Activated naive CD8-positive, alpha-beta T cell (primary cell): ENCODE measurements at regions not wholly inside any gene's neighbourhood (a gene's known extent, or its start where the extent isn't known, plus 50 kb on each side); places are given as distances from the start of the nearest gene placed in this dataset.

Experiments used
- H3K27ac Mint-ChIP-seq: one replicate; pipeline ENCODE4 v1.8.0; 2021; ENCODE audit warnings: mixed read lengths
- H3K27me3 Mint-ChIP-seq: one replicate; pipeline ENCODE4 v1.8.0; 2021; ENCODE audit warnings: mixed read lengths
- H3K36me3 Mint-ChIP-seq: one replicate; pipeline ENCODE4 v1.8.0; 2021; ENCODE audit warnings: mixed read lengths
- H3K4me1 Mint-ChIP-seq: one replicate; pipeline ENCODE4 v1.8.0; 2021; ENCODE audit warnings: low read depth, mixed read lengths
- H3K4me3 Mint-ChIP-seq: one replicate; pipeline ENCODE4 v1.8.0; 2021; ENCODE audit warnings: mild to moderate bottlenecking, mixed read lengths
- H3K9me3 Mint-ChIP-seq: one replicate; pipeline ENCODE4 v1.8.0; 2021; ENCODE audit warnings: low read depth, mixed read lengths

DNA sequence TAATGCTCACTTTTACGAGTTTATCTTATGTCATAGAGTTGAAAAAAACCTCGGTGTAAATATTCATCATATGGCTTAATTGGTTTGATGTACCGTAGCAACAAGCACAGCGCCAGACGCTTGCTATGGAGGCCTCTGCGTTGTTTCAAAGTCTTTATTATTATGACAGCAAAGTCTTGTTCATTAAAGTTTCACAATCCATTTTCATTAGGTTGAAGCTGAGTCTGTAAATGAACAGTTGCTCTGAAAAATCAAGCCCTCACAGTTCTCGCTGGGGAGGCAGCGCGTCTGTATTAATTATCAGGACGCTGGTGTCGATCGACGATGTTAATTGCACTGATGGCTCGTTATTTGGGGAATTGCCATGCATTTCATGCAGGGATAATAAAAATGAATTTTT is 185.6 kb downstream of the INSC start:
- no peaks in the 10 kb centered on the region for H3K36me3 Mint-ChIP-seq
- no peak overlapping the region for H3K27ac Mint-ChIP-seq
- H3K9me3 Mint-ChIP-seq = no peaks in the 10 kb centered on the region
- H3K4me1 Mint-ChIP-seq = no peaks in the 10 kb centered on the region
- H3K4me3 Mint-ChIP-seq = no peak overlapping the region
- H3K27me3 Mint-ChIP-seq = no peaks in the 10 kb centered on the region

DNA sequence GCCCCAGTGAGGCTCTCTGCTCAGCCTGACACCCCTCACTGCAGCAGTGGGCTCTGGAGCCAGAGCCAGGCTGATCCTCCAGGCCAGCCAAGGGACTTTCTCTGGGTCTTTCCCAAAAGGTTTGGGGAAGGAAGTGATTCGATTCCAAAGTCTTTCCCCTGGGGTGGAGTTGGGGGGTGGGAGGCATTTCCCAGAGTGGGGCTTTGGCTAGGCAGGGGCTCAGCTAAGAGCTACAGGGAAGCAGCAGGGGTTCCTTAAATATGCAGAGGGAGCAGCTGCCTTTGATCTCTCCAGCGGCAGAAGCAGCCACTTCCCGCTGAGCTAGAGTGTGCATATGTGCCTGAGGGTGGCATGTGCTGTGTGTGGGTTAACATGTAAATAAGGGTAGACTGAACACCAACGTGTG is 192.9 kb downstream of the INSC start:
- Mint-ChIP-seq H3K27ac (no peak overlapping the region), H3K9me3 (no peaks in the 10 kb centered on the region), H3K27me3 (peaks cover 6% of the 10 kb centered on the region), H3K4me1 (no peaks in the 10 kb centered on the region), H3K4me3 (no peak overlapping the region), H3K36me3 (no peaks in the 10 kb centered on the region)

DNA sequence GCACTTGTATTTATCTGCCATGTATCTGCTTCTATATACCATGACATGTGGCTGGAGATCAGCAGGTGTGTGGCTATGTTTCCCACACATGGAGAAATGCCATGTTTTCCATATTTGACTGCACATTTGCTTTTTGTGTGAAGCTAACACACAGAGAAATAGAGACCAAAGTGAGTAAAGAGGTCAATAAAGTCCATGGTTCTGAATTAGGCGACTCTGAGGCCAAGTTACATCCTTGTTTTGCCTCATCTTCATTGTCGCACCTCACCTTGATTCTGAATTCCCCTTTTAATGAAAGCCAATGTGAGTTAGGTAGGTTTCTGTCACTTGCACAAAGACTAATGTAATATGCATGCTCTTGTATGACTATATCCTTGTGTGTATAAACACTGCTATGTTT is 194.1 kb downstream of the INSC start:
- Mint-ChIP-seq H3K4me1 (no peaks in the 10 kb centered on the region), H3K4me3 (no peak overlapping the region), H3K27me3 (peaks cover 8% of the 10 kb centered on the region), H3K9me3 (no peaks in the 10 kb centered on the region), H3K27ac (no peak overlapping the region), H3K36me3 (no peaks in the 10 kb centered on the region)

DNA sequence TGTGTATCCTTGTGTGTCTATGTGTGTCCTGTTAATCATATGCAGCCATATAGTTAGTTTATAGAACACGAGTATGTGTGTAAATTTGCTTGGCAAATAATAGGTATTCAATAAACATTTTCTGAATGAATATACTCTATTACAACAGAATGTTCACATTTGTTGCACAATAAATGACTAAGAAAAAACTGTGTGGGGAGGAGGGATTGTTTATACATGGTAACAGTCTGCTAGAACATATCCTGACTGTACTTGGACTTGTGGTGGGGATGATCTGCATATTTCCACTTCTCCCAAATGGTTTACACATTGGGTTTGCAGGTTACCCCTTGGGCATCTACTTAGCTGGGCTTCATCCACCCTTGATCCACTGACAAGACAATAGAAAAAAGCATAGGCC is 194.6 kb downstream of the INSC start:
- H3K36me3 Mint-ChIP-seq = no peaks in the 10 kb centered on the region
- H3K9me3 Mint-ChIP-seq = no peaks in the 10 kb centered on the region
- H3K27me3 Mint-ChIP-seq = peaks cover 8% of the 10 kb centered on the region
- no peak overlapping the region for H3K4me3 Mint-ChIP-seq
- H3K27ac Mint-ChIP-seq = no peak overlapping the region
- H3K4me1 Mint-ChIP-seq = no peaks in the 10 kb centered on the region

DNA sequence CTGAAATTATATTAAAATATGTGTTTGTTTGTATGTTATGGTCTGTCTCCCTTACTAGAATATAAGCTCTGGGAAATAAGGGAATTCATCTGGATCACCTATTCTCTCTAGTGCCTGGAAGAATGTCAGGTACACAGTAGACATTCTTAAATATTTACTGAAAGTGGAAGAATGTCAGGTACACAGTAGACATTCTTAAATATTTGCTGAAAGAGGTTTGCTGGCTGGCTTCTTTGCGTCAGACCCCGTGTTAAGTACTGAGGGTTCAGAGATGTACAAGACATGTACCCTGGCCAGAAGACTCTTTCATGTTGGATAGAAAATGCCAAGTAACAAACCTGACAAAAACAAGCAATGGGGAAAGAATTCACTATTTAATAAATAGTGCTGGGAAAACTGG is 199.1 kb downstream of the INSC start:
- H3K4me1 Mint-ChIP-seq = no peaks in the 10 kb centered on the region
- H3K9me3 Mint-ChIP-seq = no peaks in the 10 kb centered on the region
- H3K4me3 Mint-ChIP-seq = no peak overlapping the region
- no peak overlapping the region for H3K27ac Mint-ChIP-seq
- peaks cover 4% of the 10 kb centered on the region for H3K27me3 Mint-ChIP-seq
- H3K36me3 Mint-ChIP-seq = no peaks in the 10 kb centered on the region

DNA sequence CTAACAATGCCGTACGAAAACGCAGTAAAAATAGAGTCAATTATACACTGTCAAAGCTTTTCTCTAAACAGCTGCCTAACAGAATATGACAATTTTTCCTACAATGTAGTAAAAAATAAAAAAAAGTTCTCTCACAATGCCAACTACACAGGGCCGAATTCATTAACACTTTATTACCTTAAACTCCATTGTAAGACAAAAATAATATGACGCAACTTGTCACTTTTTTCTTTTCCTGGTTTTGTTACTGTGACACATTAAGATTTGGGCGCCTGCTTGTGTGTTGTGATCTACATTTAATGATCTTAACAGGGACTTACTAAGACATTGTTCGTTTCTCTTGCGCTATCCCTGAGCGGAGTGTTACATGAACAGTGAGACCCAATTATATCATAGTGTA is 204.1 kb downstream of the INSC start:
- H3K4me3 Mint-ChIP-seq = no peak overlapping the region
- H3K27me3 Mint-ChIP-seq = peaks cover 2% of the 10 kb centered on the region
- H3K4me1 Mint-ChIP-seq = no peaks in the 10 kb centered on the region
- H3K36me3 Mint-ChIP-seq = no peaks in the 10 kb centered on the region
- no peak overlapping the region for H3K27ac Mint-ChIP-seq
- no peaks in the 10 kb centered on the region for H3K9me3 Mint-ChIP-seq

DNA sequence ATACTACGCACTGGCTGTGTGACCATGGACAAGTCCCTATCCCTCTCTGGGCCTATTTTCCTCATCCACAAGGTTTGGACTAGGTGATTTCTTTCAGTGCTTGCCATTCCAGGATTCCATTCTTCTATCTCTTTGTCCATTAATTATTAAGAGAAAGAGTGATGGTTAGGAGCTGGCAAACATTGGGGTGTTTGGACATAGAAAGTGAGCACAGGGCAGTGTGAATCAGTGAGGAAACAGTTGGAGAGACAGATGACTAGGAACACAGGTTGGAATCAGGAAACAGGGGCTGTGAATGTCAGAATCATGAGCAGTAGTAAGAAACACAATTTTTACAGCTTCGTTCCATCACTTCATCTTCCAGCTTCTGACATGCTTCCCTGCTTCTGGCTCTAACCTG is 211.8 kb downstream of the INSC start:
- no peaks in the 10 kb centered on the region for H3K36me3 Mint-ChIP-seq
- no peak overlapping the region for H3K4me3 Mint-ChIP-seq
- H3K27ac Mint-ChIP-seq = no peak overlapping the region
- H3K4me1 Mint-ChIP-seq = no peaks in the 10 kb centered on the region
- H3K27me3 Mint-ChIP-seq = peaks cover 4% of the 10 kb centered on the region
- no peaks in the 10 kb centered on the region for H3K9me3 Mint-ChIP-seq

DNA sequence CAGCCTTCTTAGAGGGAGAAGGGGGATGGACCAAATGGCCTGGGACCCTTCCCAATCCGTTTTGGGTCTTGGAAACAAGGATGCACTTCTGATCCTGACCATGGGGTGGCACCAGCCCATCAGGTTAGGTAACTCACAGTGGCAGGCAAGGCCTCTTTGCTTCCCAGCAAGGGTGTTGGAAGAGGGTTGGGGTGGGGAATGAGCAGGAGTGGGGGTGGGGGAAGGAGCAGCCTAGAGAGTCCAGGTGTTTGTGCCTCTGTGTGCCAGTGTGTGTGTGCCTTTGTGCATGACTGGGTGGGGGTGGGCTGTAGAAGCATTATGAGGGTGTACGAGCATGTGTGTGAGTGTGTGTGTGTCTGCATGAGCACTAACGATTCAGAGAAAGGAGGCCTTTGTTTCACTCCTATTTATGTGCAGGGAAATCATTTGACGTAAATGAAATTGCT is 213.1 kb downstream of the INSC start:
- Mint-ChIP-seq H3K9me3 (no peaks in the 10 kb centered on the region), H3K27me3 (peaks cover 4% of the 10 kb centered on the region), H3K36me3 (no peaks in the 10 kb centered on the region), H3K27ac (no peak overlapping the region), H3K4me1 (no peaks in the 10 kb centered on the region), H3K4me3 (no peak overlapping the region)

DNA sequence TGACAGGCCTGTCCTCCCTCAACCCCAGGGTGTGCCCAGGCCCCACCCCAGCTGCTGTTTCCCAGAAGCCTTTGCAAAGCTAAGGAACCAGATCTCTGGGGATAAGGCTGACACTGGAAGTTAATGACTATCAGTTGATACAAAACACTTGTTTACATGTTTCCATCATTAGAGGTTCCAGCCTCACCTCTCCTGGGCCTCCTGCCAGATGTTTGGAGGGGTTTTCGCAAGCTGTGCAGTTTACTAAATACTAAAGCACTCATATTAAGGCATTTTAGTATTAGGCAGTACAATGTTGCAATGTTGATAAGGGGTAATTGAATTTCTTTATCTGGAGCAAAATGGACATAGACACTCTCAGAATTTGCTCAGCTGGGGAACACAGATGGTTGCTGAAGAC is 218.7 kb downstream of the INSC start:
- H3K4me3 Mint-ChIP-seq = no peak overlapping the region
- no peaks in the 10 kb centered on the region for H3K4me1 Mint-ChIP-seq
- no peaks in the 10 kb centered on the region for H3K27me3 Mint-ChIP-seq
- no peak overlapping the region for H3K27ac Mint-ChIP-seq
- H3K36me3 Mint-ChIP-seq = no peaks in the 10 kb centered on the region
- no peaks in the 10 kb centered on the region for H3K9me3 Mint-ChIP-seq

DNA sequence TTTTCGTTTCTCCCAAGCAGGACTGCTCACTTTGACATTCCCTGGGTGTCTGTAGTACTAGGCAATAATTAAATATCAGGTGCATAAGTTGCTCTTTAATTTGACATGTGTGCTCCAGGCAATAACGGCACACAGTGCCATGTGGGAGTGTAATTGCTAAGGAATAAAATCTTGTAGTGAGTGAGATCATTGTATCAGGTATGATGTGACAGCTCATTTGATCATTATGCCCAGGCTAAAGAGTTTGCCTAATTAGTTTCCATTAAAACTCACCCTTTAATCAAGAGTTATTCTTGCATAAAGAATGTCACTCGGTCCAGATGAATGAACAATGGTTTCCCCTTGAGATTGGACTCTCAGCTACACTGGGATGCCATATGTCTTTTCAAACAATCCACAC is 220.0 kb downstream of the INSC start:
- Mint-ChIP-seq H3K4me3 (no peak overlapping the region), H3K4me1 (no peaks in the 10 kb centered on the region), H3K27me3 (peaks cover 3% of the 10 kb centered on the region), H3K27ac (no peak overlapping the region), H3K36me3 (no peaks in the 10 kb centered on the region), H3K9me3 (no peaks in the 10 kb centered on the region)

DNA sequence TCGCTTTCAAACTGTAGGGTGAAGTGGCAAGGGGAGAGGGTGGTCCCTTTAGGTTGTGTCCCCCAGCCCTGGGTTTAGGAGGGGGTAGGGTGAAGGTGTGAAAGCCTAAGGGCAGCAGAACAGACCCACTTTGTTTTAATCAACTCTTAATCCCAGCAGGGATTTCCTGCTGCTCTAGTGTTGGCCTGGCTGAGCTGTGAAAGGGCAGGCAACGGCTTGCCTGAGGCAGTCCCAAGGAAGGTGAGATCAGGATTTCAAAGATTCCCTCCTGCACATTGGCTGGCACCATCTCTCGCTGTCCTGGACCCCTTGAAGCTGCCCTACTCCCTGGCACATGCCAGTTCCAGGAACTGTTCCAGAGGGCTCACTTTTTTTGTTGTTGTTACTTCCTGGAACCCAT is 221.3 kb downstream of the INSC start:
- Mint-ChIP-seq H3K9me3 (no peaks in the 10 kb centered on the region), H3K27me3 (peaks cover 3% of the 10 kb centered on the region), H3K27ac (no peak overlapping the region), H3K4me3 (no peak overlapping the region), H3K36me3 (no peaks in the 10 kb centered on the region), H3K4me1 (no peaks in the 10 kb centered on the region)

DNA sequence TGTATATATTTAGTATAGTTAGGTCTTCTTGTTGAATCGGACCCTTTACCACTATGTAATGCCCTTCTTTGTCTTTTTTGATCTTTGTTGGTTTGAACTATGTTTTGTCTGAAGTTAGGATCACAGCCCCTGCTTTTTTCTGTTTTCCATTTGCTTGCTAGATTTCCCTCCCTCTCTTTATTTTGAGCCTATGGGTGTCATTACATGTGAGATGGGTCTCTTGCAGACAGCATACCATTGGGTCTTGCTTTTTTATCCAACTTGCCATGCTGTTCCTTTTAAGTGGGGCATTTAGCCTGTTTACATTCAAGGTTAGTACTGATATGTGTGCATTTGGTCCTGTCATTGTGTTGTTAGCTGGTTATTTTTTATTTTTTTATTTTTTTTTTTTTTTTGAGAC is 224.6 kb downstream of the INSC start:
- H3K4me3 Mint-ChIP-seq = no peak overlapping the region
- H3K36me3 Mint-ChIP-seq = no peaks in the 10 kb centered on the region
- no peak overlapping the region for H3K27ac Mint-ChIP-seq
- no peaks in the 10 kb centered on the region for H3K9me3 Mint-ChIP-seq
- no peaks in the 10 kb centered on the region for H3K4me1 Mint-ChIP-seq
- H3K27me3 Mint-ChIP-seq = peaks cover 7% of the 10 kb centered on the region

DNA sequence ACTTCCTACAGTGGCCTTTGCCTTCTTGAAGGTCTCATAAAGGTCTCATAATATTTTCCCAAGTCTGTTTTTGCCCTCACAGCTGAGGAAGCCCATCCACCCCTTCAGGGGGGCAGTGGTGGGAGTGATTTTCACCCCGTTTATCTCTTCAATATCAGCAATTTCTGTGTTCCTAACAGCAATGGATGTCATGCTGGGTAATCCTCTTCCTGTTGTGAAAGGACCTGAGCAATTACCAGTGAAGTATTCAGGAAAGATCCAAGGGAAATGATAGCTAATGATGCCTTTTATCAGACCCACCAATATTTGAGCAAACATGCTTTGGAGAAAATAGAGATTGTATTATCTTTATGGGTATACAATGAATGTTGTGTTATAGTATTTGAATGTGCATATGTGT is 226.9 kb downstream of the INSC start:
- H3K4me3 Mint-ChIP-seq = no peak overlapping the region
- peaks cover 8% of the 10 kb centered on the region for H3K27me3 Mint-ChIP-seq
- H3K4me1 Mint-ChIP-seq = no peaks in the 10 kb centered on the region
- H3K36me3 Mint-ChIP-seq = no peaks in the 10 kb centered on the region
- no peaks in the 10 kb centered on the region for H3K9me3 Mint-ChIP-seq
- H3K27ac Mint-ChIP-seq = no peak overlapping the region

DNA sequence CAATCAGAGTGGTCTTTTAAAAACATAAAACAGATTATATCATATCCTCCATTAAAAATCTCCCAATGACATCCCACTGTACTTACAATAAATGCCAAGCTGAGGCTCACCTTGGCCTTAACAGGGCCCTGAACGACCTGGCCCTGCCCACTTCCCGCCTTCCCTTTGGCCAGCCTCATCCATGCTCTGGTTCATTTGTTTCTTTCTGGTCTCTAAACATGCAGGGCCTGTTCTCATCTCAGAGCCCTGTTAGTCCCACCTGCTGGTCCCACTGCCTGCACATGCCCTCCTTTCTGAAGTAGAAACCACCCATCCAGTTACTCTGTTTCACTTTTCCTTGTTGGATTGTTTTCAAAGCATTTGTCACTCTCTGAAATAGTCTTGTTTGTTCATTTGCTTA is 227.4 kb downstream of the INSC start:
- H3K9me3 Mint-ChIP-seq = no peaks in the 10 kb centered on the region
- H3K36me3 Mint-ChIP-seq = no peaks in the 10 kb centered on the region
- H3K4me1 Mint-ChIP-seq = no peaks in the 10 kb centered on the region

DNA sequence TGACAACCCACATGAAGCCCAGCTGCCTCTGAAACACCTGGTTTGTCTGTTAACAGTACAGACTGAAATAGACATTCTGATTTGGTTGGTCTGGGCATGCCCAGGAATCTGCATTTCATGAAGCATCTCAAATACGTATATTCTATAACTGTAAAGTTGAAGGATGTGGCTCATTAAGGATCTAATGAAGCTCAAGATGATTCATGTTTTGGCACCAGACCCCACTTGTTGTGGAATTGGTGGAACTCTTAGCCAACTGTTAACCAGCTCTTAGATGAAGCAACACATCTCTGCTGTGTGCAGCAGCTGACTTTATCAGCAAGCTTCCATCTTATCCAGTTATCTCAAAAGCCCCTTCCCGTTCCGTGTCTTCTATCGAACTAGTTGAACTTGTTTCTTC is 232.2 kb downstream of the INSC start:
- no peak overlapping the region for H3K4me3 Mint-ChIP-seq
- H3K27ac Mint-ChIP-seq = no peak overlapping the region
- H3K4me1 Mint-ChIP-seq = no peaks in the 10 kb centered on the region
- H3K27me3 Mint-ChIP-seq = peaks cover 5% of the 10 kb centered on the region
- H3K36me3 Mint-ChIP-seq = no peaks in the 10 kb centered on the region
- H3K9me3 Mint-ChIP-seq = no peaks in the 10 kb centered on the region

More for the DNA sequence above, 227.4 kb downstream of the INSC start:
- peaks cover 9% of the 10 kb centered on the region for H3K27me3 Mint-ChIP-seq
- no peak overlapping the region for H3K27ac Mint-ChIP-seq
- H3K4me3 Mint-ChIP-seq = no peak overlapping the region

DNA sequence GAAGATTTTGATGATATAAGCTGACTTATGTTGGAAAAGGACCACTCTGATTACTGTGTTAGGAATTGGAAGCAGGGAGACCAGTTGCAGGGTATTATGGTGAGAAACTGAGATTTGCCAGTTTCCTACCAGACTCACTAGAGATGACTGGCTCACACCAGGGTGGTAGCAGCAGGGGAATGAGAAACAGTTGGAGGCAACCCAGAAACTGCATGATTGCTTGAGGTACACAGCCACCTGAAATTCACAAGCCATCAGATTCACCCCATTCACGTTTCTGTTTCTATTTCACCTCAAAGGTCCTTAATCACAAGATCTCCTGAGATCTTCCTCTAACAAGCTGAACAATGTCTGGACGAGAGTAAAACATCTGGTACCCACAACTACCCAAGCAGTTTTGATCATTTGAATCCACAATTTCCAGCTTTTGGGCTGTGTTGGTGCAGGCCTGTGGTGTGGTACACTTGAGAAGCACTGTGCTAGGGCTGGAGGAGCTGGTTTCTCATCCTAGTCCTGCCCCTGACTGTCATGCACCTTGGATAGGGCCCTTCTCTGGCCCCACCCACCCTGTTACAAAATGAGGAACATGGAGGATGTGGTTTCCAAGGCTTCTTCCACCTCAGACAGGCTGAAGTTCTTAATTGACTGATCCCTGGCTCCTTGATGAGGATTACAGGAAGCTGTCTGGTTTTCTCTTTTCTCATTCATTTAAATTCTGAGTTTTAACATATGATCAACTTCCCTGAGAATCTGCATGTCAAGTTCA is 233.4 kb downstream of the INSC start:
- H3K27me3 Mint-ChIP-seq = peaks cover 2% of the 10 kb centered on the region

More for the DNA sequence above, 233.4 kb downstream of the INSC start:
- Mint-ChIP-seq H3K4me1 (no peaks in the 10 kb centered on the region), H3K27ac (no peak overlapping the region), H3K4me3 (no peak overlapping the region), H3K36me3 (no peaks in the 10 kb centered on the region), H3K9me3 (no peaks in the 10 kb centered on the region)
